ENCODE measurements at regions not wholly inside any gene's neighbourhood (a gene's known extent, or its start where the extent isn't known, plus 50 kb on each side); places are given as distances from the start of the nearest gene placed in this dataset.

DNA sequence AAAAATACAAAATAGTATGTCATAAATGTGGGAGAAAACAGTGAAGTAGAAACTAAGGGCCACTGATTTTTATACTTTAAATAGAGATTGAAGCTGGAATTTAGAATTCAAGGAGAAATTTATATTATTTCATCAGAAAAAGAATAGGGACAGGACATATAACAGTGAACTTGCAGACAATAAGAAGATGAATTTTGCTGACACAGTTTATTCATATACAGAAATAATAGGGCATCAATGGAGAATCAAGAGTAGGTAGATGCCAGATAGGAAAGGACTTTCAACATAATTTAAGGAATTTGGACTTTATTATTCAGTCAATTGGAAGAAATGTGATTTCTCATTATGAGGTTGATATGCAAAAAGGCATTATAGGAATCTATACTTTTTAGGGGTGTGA lies 118.9 kb upstream of the HNMT start:
- TF ChIP-seq, protein P1, sequence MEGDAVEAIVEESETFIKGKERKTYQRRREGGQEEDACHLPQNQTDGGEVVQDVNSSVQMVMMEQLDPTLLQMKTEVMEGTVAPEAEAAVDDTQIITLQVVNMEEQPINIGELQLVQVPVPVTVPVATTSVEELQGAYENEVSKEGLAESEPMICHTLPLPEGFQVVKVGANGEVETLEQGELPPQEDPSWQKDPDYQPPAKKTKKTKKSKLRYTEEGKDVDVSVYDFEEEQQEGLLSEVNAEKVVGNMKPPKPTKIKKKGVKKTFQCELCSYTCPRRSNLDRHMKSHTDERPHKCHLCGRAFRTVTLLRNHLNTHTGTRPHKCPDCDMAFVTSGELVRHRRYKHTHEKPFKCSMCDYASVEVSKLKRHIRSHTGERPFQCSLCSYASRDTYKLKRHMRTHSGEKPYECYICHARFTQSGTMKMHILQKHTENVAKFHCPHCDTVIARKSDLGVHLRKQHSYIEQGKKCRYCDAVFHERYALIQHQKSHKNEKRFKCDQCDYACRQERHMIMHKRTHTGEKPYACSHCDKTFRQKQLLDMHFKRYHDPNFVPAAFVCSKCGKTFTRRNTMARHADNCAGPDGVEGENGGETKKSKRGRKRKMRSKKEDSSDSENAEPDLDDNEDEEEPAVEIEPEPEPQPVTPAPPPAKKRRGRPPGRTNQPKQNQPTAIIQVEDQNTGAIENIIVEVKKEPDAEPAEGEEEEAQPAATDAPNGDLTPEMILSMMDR (conservative IDR thresholded peaks at IDR 0.05; ENCODE audit: low read length): no peak
- TF ChIP-seq EZH2phosphoT487 (IDR thresholded peaks at IDR 0.05; ENCODE audit: borderline replicate concordance): no peak

GRCh38 chr2:137846993-137847392 lies 117.3 kb upstream of the HNMT start:
- Histone ChIP-seq H4K20me1 (ENCODE audit: insufficient read depth, low read length, poor library complexity, severe bottlenecking) (no peaks in the 10 kb centered on the region), H3K9me2 (replicated peaks; ENCODE audit: low read depth, low read length) (no peaks in the 10 kb centered on the region), H3K9me3 (ENCODE audit: insufficient read depth, low read depth, low read length) (no peaks in the 10 kb centered on the region), H3K4me1 (ENCODE audit: insufficient read depth, low read length, poor library complexity, severe bottlenecking) (no peaks in the 10 kb centered on the region), H3K79me2 (ENCODE audit: insufficient read depth, low read length) (no peaks in the 10 kb centered on the region), H3K4me3 (ENCODE audit: low read length, poor library complexity, severe bottlenecking) (no peak overlapping the region), H3K27me3 (ENCODE audit: insufficient read depth, low read length, poor library complexity, severe bottlenecking) (no peaks in the 10 kb centered on the region), H3F3A (ENCODE audit: low read depth) (no peaks in the 10 kb centered on the region), H3K9ac (ENCODE audit: low read depth, low read length, poor library complexity, severe bottlenecking) (no peak overlapping the region), H2AFZ (ENCODE audit: low read length) (no peak overlapping the region), H3K36me3 (ENCODE audit: insufficient read depth, low read length) (no peaks in the 10 kb centered on the region), H3K4me2 (ENCODE audit: low read depth, low read length, poor library complexity, severe bottlenecking) (no peak overlapping the region)
- TF ChIP-seq, protein P1 (conservative IDR thresholded peaks at IDR 0.05; ENCODE audit: low read length): no peak
- no peak for TF ChIP-seq EZH2phosphoT487 (IDR thresholded peaks at IDR 0.05; ENCODE audit: borderline replicate concordance)

More for the DNA sequence above, 118.9 kb upstream of the HNMT start:
- Histone ChIP-seq H3K4me3 (ENCODE audit: low read length, poor library complexity, severe bottlenecking) (no peak overlapping the region), H3K36me3 (ENCODE audit: insufficient read depth, low read length) (no peaks in the 10 kb centered on the region), H2AFZ (ENCODE audit: low read length) (no peak overlapping the region), H3K4me1 (ENCODE audit: insufficient read depth, low read length, poor library complexity, severe bottlenecking) (no peaks in the 10 kb centered on the region), H3K4me2 (ENCODE audit: low read depth, low read length, poor library complexity, severe bottlenecking) (no peak overlapping the region), H3F3A (ENCODE audit: low read depth) (no peaks in the 10 kb centered on the region), H3K9me2 (replicated peaks; ENCODE audit: low read depth, low read length) (no peaks in the 10 kb centered on the region), H3K9ac (ENCODE audit: low read depth, low read length, poor library complexity, severe bottlenecking) (no peak overlapping the region), H3K27me3 (ENCODE audit: insufficient read depth, low read length, poor library complexity, severe bottlenecking) (no peaks in the 10 kb centered on the region), H4K20me1 (ENCODE audit: insufficient read depth, low read length, poor library complexity, severe bottlenecking) (no peaks in the 10 kb centered on the region), H3K79me2 (ENCODE audit: insufficient read depth, low read length) (no peaks in the 10 kb centered on the region), H3K9me3 (ENCODE audit: insufficient read depth, low read depth, low read length) (no peaks in the 10 kb centered on the region)

GRCh38 chr2:137847443-137847842 lies 116.8 kb upstream of the HNMT start:
- Histone ChIP-seq H3K4me1 (ENCODE audit: insufficient read depth, low read length, poor library complexity, severe bottlenecking) (no peaks in the 10 kb centered on the region), H3K79me2 (ENCODE audit: insufficient read depth, low read length) (no peaks in the 10 kb centered on the region)

More at GRCh38 chr2:137847443-137847842, 116.8 kb upstream of the HNMT start:
- Histone ChIP-seq H3K4me2 (ENCODE audit: low read depth, low read length, poor library complexity, severe bottlenecking) (no peak overlapping the region), H3K27me3 (ENCODE audit: insufficient read depth, low read length, poor library complexity, severe bottlenecking) (no peaks in the 10 kb centered on the region), H3K9me2 (replicated peaks; ENCODE audit: low read depth, low read length) (no peaks in the 10 kb centered on the region), H3K36me3 (ENCODE audit: insufficient read depth, low read length) (no peaks in the 10 kb centered on the region), H3F3A (ENCODE audit: low read depth) (no peaks in the 10 kb centered on the region), H2AFZ (ENCODE audit: low read length) (no peak overlapping the region), H3K9me3 (ENCODE audit: insufficient read depth, low read depth, low read length) (no peaks in the 10 kb centered on the region), H3K4me3 (ENCODE audit: low read length, poor library complexity, severe bottlenecking) (no peak overlapping the region), H4K20me1 (ENCODE audit: insufficient read depth, low read length, poor library complexity, severe bottlenecking) (no peaks in the 10 kb centered on the region), H3K9ac (ENCODE audit: low read depth, low read length, poor library complexity, severe bottlenecking) (no peak overlapping the region)
- TF ChIP-seq, protein P1 (conservative IDR thresholded peaks at IDR 0.05; ENCODE audit: low read length): no peak
- TF ChIP-seq EZH2phosphoT487 (IDR thresholded peaks at IDR 0.05; ENCODE audit: borderline replicate concordance): no peak
